SK-N-SH (cell line): ENCODE measurements at regions not wholly inside any gene's neighbourhood (a gene's known extent, or its start where the extent isn't known, plus 50 kb on each side); places are given as distances from the start of the nearest gene placed in this dataset.

ENCODE experiments used
- CTCF ChIA-PET: fragments of 300-600, 350-600 bp; formaldehyde crosslinking; extraction: SDS; loops from one replicate; lab custom pipeline; 2021; lab: Yijun Ruan, JAX
- POLR2A ChIA-PET: fragments of 350-600 bp; sonication (Branson Sonifier 250); formaldehyde crosslinking; extraction: SDS; loops from one replicate; lab custom pipeline; 2020; ENCODE audit warnings: antibody characterized with exemption, inconsistent platforms; lab: Yijun Ruan, JAX
- DNase-seq: peaks from one replicate; pipeline ENCODE4 v3.0.0; 2012
- H2AFZ ChIP-seq: fragments of 200-600 bp; sonication (generic); 2 replicates; pipeline ENCODE4 v1.8.1; 2016; ENCODE audit warnings: antibody characterized with exemption, mild to moderate bottlenecking, low read depth
- H3F3A ChIP-seq: fragments of 200-600 bp; sonication (generic); replicated peaks from 2 replicates; pipeline ENCODE3; 2016; ENCODE audit warnings: antibody characterized with exemption, mild to moderate bottlenecking; ENCODE audit not compliant: insufficient read depth
- H3K27ac ChIP-seq, 2 experiments: fragments of 200-500 bp in 1 of 2; fragments of 200-600 bp in 1 of 2; sonication (Bioruptor generic) in 1 of 2; sonication (generic), shearing (Covaris generic) in 1 of 2; 2 replicates each; pipeline versions ENCODE4 v1.5.1 to v1.6.1; 2014 to 2016; ENCODE audit warnings: low read depth in 2 of 2, inconsistent platforms in 1 of 2, low read length in 1 of 2, mild to moderate bottlenecking in 1 of 2, mixed read lengths in 1 of 2
- H3K27me3 ChIP-seq: fragments of 200-600 bp; sonication (generic), shearing (Covaris generic); 2 replicates; pipeline ENCODE4 v1.6.1; 2016; ENCODE audit warnings: mixed run types; ENCODE audit not compliant: insufficient read depth
- H3K36me3 ChIP-seq, 2 experiments: fragments of 200-500 bp in 1 of 2; fragments of 200-600 bp in 1 of 2; sonication (Bioruptor generic) in 1 of 2; sonication (generic) in 1 of 2; replicated peaks in 1 of 2; 2 replicates each; pipeline versions ENCODE3 to v1.5.1; 2014 to 2016; ENCODE audit warnings: low read length in 1 of 2, mild to moderate bottlenecking in 1 of 2; ENCODE audit not compliant: insufficient read depth in 2 of 2, control insufficient read depth in 1 of 2
- H3K4me1 ChIP-seq, 2 experiments: fragments of 200-500 bp in 1 of 2; fragments of 200-600 bp in 1 of 2; sonication (Bioruptor generic) in 1 of 2; sonication (generic), shearing (Covaris generic) in 1 of 2; 2 replicates each; pipeline versions ENCODE4 v1.5.1 to v1.6.1; 2014 to 2016; ENCODE audit warnings: low read depth in 1 of 2, low read length in 1 of 2, mixed run types in 1 of 2; ENCODE audit not compliant: insufficient read depth in 2 of 2, control insufficient read depth in 1 of 2
- H3K4me2 ChIP-seq: fragments of 200-600 bp; sonication (generic), shearing (Covaris generic); 2 replicates; pipeline ENCODE4 v1.6.1; 2017; ENCODE audit warnings: mixed run types
- H3K4me3 ChIP-seq, 2 experiments: fragments of 200-500 bp in 1 of 2; fragments of 200-600 bp in 1 of 2; sonication (Bioruptor generic) in 1 of 2; sonication (generic), shearing (Covaris generic) in 1 of 2; 2 replicates each; pipeline versions ENCODE4 v1.5.1 to v1.8.1; 2014 to 2016; ENCODE audit warnings: low read depth in 2 of 2, inconsistent platforms in 1 of 2, low read length in 1 of 2, mild to moderate bottlenecking in 1 of 2, mixed read lengths in 1 of 2, moderate library complexity in 1 of 2
- H3K79me2 ChIP-seq: fragments of 200-600 bp; sonication (generic); 2 replicates; pipeline ENCODE4 v1.8.1; 2017; ENCODE audit warnings: mild to moderate bottlenecking; ENCODE audit not compliant: insufficient read depth
- H3K9ac ChIP-seq: fragments of 200-600 bp; sonication (generic); 2 replicates; pipeline ENCODE4 v1.6.1; 2017; ENCODE audit warnings: mixed run types
- H3K9me2 ChIP-seq: fragments of 200-600 bp; sonication (generic); 2 replicates; pipeline ENCODE4 v1.6.1; 2017; ENCODE audit warnings: mixed run types
- H3K9me3 ChIP-seq: fragments of 200-600 bp; sonication (generic); 2 replicates; pipeline ENCODE4 v1.6.1; 2017; ENCODE audit warnings: mixed run types, mild to moderate bottlenecking, moderate library complexity
- H4K20me1 ChIP-seq: fragments of 200-600 bp; sonication (generic); 2 replicates; pipeline ENCODE4 v1.6.1; 2017; ENCODE audit warnings: mild to moderate bottlenecking, mixed run types; ENCODE audit not compliant: insufficient read depth
- CHD2 ChIP-seq: fragments of 150-350 bp; IDR thresholded peaks from 2 replicates; pipeline ENCODE4 v1.6.1; 2018; ENCODE audit warnings: low read length; ENCODE audit not compliant: partially characterized antibody
- ELF1 ChIP-seq: IDR thresholded peaks from 2 replicates; pipeline ENCODE4 v1.4.0; 2012
- EZH2phosphoT487 ChIP-seq: fragments of 200-600 bp; sonication (generic); IDR thresholded peaks from 2 replicates; pipeline ENCODE4 v1.6.1; 2017; ENCODE audit warnings: low read depth, mixed run types, mild to moderate bottlenecking, antibody characterized with exemption, moderate library complexity, borderline replicate concordance
- FOSL2 ChIP-seq: IDR thresholded peaks from 2 replicates; pipeline ENCODE4 v1.4.0; 2012; ENCODE audit warnings: low read depth, mild to moderate bottlenecking, moderate library complexity, borderline replicate concordance
- FOXJ3 ChIP-seq: sonication (generic); formaldehyde crosslinking; IDR thresholded peaks from 2 replicates; pipeline ENCODE4 v1.5.1; 2020; ENCODE audit warnings: mild to moderate bottlenecking, missing genetic modification reagents
- FOXM1 ChIP-seq: IDR thresholded peaks from 2 replicates; pipeline ENCODE4 v1.4.0; 2012; ENCODE audit warnings: low read depth, mild to moderate bottlenecking
- GATA2 ChIP-seq: sonication (generic); formaldehyde crosslinking; IDR thresholded peaks from 2 replicates; pipeline ENCODE4 v1.5.0; 2020; ENCODE audit warnings: mild to moderate bottlenecking, missing genetic modification reagents
- MXI1 ChIP-seq: IDR thresholded peaks from 2 replicates; pipeline ENCODE4 v1.6.1; 2012; ENCODE audit warnings: mild to moderate bottlenecking, low read depth, low read length, improper control_type of control experiment
- RAD21 ChIP-seq: IDR thresholded peaks from 2 replicates; pipeline ENCODE4 v1.6.1; 2012; ENCODE audit warnings: mild to moderate bottlenecking, low read length
- RCOR1 ChIP-seq: fragments of 150-350 bp; IDR thresholded peaks from 2 replicates; pipeline ENCODE4 v1.6.1; 2017; ENCODE audit warnings: antibody characterized with exemption, low read length
- RFX5 ChIP-seq: IDR thresholded peaks from 2 replicates; pipeline ENCODE4 v1.6.1; 2012; ENCODE audit warnings: mild to moderate bottlenecking, improper control_type of control experiment, low read length
- RXRA ChIP-seq: IDR thresholded peaks from 2 replicates; pipeline ENCODE4 v1.4.0; 2012; ENCODE audit warnings: low read depth, mild to moderate bottlenecking, borderline replicate concordance
- SIN3A ChIP-seq: IDR thresholded peaks from 2 replicates; pipeline ENCODE4 v1.6.1; 2012; ENCODE audit warnings: low read depth, mild to moderate bottlenecking, low read length, moderate library complexity, borderline replicate concordance
- SMC3 ChIP-seq: IDR thresholded peaks from 2 replicates; pipeline ENCODE4 v1.6.1; 2012; ENCODE audit warnings: low read depth, low read length, improper control_type of control experiment
- TCF12 ChIP-seq: IDR thresholded peaks from 2 replicates; pipeline ENCODE4 v1.4.0; 2012
- TEAD4 ChIP-seq: IDR thresholded peaks from 2 replicates; pipeline ENCODE4 v1.4.0; 2012; ENCODE audit warnings: mild to moderate bottlenecking, borderline replicate concordance; ENCODE audit not compliant: insufficient read depth
- YY1 ChIP-seq: IDR thresholded peaks from 2 replicates; pipeline ENCODE4 v1.4.0; 2012; ENCODE audit warnings: low read depth, mild to moderate bottlenecking
- WGBS: methylation state at CpG from one replicate; pipeline ENCODE4 v1.1.6; 2017; ENCODE audit warnings: low lambda C conversion rate; 5-methylcytosine and 5-hydroxymethylcytosine counted together
- TF ChIP-seq, protein P1 (sequence below): fragments of 150-350 bp; IDR thresholded peaks from 2 replicates; pipeline ENCODE4 v1.6.1; 2016; ENCODE audit warnings: mild to moderate bottlenecking, low read depth, low read length
- TF ChIP-seq, protein P2 (sequence below): IDR thresholded peaks from 2 replicates; pipeline ENCODE4 v1.4.0; 2012; ENCODE audit warnings: low read depth

DNA sequence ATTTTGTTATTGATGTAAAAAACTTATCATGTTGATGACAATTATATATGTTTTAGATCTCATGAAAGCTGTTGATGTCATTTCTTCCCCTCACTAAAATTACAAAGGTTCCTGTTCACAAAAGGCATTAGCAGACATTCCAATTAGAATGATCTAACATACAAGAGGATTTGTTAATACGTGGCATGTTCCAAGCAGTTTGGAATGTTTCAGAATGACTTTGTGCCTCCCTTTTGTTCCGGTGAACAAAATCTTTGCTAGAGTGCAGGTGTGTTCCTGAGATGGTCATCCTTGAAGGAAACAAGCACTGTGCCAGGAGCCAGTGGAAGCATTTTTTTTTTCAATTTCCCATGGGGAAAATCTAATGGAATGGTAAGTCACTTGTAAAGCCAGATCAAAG is 108.0 kb upstream of the KCTD3 start (continued):
- no peak for TF ChIP-seq CHD2
- TF ChIP-seq, protein P1, sequence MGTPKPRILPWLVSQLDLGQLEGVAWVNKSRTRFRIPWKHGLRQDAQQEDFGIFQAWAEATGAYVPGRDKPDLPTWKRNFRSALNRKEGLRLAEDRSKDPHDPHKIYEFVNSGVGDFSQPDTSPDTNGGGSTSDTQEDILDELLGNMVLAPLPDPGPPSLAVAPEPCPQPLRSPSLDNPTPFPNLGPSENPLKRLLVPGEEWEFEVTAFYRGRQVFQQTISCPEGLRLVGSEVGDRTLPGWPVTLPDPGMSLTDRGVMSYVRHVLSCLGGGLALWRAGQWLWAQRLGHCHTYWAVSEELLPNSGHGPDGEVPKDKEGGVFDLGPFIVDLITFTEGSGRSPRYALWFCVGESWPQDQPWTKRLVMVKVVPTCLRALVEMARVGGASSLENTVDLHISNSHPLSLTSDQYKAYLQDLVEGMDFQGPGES: no peak
- TF ChIP-seq FOXJ3 (CRISPR knock-in tag): no peak
- no peak for TF ChIP-seq FOXM1
- no peak for TF ChIP-seq EZH2phosphoT487
- TF ChIP-seq GATA2 (CRISPR knock-in tag): no peak
- no peak for TF ChIP-seq ELF1
- TF ChIP-seq, protein P2, sequence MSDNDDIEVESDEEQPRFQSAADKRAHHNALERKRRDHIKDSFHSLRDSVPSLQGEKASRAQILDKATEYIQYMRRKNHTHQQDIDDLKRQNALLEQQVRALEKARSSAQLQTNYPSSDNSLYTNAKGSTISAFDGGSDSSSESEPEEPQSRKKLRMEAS: no peak
- no peak for TF ChIP-seq YY1
- no peak for TF ChIP-seq RAD21
- no peak for TF ChIP-seq RFX5
- TF ChIP-seq RXRA: no peak
- TF ChIP-seq, all 33 proteins: peak for 0

DNA sequence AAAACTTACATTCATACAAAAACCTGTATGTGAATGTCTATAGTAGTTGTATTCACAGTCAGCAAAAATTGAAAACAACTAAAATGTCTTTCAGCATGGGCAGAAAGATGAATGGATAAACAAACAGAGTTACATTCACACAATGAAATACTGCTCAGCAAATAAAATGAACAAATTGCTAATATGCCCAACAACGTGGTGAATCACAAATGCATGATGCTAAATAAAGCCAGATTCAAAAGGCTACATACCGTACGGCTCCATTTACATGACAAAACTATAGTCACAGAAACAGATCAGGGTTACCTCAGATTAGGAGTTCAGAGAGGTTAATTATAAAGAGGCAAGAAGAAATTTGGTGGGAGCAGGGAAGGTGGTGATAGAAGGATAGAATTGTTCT is 100.7 kb upstream of the KCTD3 start:
- H3K4me2 ChIP-seq: no peak overlapping the region
- no peak overlapping the region for H3K27ac ChIP-seq
- H4K20me1 ChIP-seq: no peaks in the 10 kb centered on the region
- TF ChIP-seq MXI1 (no peak), SIN3A (no peak), SMC3 (no peak), TEAD4 (no peak), EZH2phosphoT487 (no peak), TCF12 (no peak), FOSL2 (no peak), RCOR1 (no peak)
- TF ChIP-seq, protein P1: no peak
- H3K27me3 ChIP-seq: no peaks in the 10 kb centered on the region
- 52% methylated on average over 3 of the region's 3 CpGs for WGBS
- H3K9me3 ChIP-seq: no peaks in the 10 kb centered on the region
- H3K36me3 ChIP-seq: no peaks in the 10 kb centered on the region
- ChIA-PET POLR2A (no interaction called here), CTCF (no interaction called here)
- H3K4me1 ChIP-seq: no peaks in the 10 kb centered on the region
- H3K79me2 ChIP-seq: no peaks in the 10 kb centered on the region
- no peak for DNase-seq
- no peak overlapping the region for H3K9ac ChIP-seq
- no peaks in the 10 kb centered on the region for H3K9me2 ChIP-seq
- no peaks in the 10 kb centered on the region for H3F3A ChIP-seq
- H3K4me3 ChIP-seq: no peak overlapping the region
- H2AFZ ChIP-seq: no peak overlapping the region
